ENCODE measurements at regions not wholly inside any gene's neighbourhood (a gene's known extent, or its start where the extent isn't known, plus 50 kb on each side); places are given as distances from the start of the nearest gene placed in this dataset.

DNA sequence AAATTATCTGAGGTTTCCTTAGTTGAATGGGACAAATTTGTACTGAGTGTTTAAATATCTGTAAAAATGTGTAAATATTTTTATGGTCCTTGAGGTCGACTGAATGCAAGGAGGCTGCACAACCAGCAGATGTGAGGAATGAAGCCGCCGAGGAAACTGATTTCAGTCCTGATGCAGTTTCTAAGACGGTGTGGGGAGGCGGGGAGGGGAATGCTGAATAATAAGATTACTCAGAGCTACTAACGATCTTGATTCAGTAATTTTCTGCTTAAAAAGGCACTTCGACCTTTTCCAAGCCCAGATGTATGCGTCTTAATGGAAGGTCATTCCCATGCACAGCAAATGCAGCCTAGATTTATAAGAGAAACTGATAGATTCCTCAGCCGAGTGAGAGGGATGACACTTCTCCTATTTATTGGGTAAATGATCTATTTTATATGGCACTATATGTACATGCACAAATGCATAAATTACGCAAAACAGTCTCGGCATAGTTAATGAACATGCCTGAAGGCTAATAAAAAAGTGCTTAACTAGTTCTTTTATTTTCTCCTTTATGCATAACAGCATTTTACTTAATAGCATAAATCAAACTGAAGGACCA lies 167.6 kb upstream of the PITRM1 start:
- Histone ChIP-seq H3K4me3 (replicated peaks in 1 of 4; ENCODE audit: control extremely low read depth in 1 of 4, insufficient read depth in 1 of 4, low read depth in 3 of 4, low read length in 4 of 4) (no peak overlapping the region), H3K4me2 (ENCODE audit: extremely low read depth, insufficient read depth, low read length) (no peak overlapping the region), H3K36me3 (ENCODE audit: control insufficient read depth, insufficient read depth, low read length) (no peaks in the 10 kb centered on the region), H3K9me3 (ENCODE audit: control insufficient read depth, insufficient read depth, low read depth, low read length) (no peaks in the 10 kb centered on the region), H3K9ac (ENCODE audit: insufficient read depth, low read length) (no peak overlapping the region), H3K27me3 (ENCODE audit: control insufficient read depth, insufficient read depth, low read length) (no peaks in the 10 kb centered on the region), H4K20me1 (ENCODE audit: control insufficient read depth, extremely low read depth, insufficient read depth, low read length) (no peaks in the 10 kb centered on the region), H3K4me1 (ENCODE audit: control insufficient read depth, extremely low read depth, insufficient read depth, low read length) (no peaks in the 10 kb centered on the region), H3K27ac (ENCODE audit: insufficient read depth, low read length) (no peak overlapping the region), H2AFZ (ENCODE audit: low read length) (no peak overlapping the region), H3K79me2 (ENCODE audit: control insufficient read depth, insufficient read depth, low read length) (no peaks in the 10 kb centered on the region)
- TF ChIP-seq, protein P1, sequence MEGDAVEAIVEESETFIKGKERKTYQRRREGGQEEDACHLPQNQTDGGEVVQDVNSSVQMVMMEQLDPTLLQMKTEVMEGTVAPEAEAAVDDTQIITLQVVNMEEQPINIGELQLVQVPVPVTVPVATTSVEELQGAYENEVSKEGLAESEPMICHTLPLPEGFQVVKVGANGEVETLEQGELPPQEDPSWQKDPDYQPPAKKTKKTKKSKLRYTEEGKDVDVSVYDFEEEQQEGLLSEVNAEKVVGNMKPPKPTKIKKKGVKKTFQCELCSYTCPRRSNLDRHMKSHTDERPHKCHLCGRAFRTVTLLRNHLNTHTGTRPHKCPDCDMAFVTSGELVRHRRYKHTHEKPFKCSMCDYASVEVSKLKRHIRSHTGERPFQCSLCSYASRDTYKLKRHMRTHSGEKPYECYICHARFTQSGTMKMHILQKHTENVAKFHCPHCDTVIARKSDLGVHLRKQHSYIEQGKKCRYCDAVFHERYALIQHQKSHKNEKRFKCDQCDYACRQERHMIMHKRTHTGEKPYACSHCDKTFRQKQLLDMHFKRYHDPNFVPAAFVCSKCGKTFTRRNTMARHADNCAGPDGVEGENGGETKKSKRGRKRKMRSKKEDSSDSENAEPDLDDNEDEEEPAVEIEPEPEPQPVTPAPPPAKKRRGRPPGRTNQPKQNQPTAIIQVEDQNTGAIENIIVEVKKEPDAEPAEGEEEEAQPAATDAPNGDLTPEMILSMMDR (conservative IDR thresholded peaks at IDR 0.05 in 1 of 2, IDR thresholded peaks at IDR 0.05 in 1 of 2; ENCODE audit: low read depth in 1 of 2, low read length in 2 of 2) = no peak
- no peak for TF ChIP-seq EZH2 (IDR thresholded peaks at IDR 0.05; ENCODE audit: low read length, missing control alignments)
- no peak for DNase-seq (ENCODE audit: low read depth in 2 of 2)

DNA sequence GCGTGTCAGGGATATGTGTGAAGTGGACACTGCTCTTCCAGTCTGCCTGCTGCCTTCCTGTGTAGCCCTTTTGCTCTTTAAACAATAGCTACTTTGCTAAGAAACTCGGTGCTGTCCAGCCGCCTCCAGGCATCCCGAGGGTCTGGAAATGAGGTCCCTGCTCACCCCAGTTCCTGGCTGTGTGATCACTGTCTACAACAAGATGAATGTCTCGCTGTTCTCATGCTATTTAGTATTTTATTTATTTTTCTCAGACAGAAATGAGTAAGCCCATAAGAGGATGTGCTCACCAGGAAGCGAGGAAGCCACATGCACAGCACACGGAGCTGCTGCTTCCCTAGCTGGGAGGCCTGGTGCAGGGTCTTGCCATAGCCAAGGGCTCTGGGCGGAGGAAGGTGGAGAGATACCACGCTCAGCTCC lies 167.0 kb upstream of the PITRM1 start:
- no peaks in the 10 kb centered on the region for H3K36me3 ChIP-seq (ENCODE audit: control insufficient read depth, insufficient read depth, low read length)
- H3K27ac ChIP-seq (ENCODE audit: insufficient read depth, low read length) = no peak overlapping the region
- no peaks in the 10 kb centered on the region for H4K20me1 ChIP-seq (ENCODE audit: control insufficient read depth, extremely low read depth, insufficient read depth, low read length)
- no peaks in the 10 kb centered on the region for H3K4me1 ChIP-seq (ENCODE audit: control insufficient read depth, extremely low read depth, insufficient read depth, low read length)
- H2AFZ ChIP-seq (ENCODE audit: low read length) = no peak overlapping the region
- DNase-seq (ENCODE audit: low read depth in 2 of 2) = peak in 1 of 2 donors; percentile 64
- no peak overlapping the region for H3K4me3 ChIP-seq (replicated peaks in 1 of 4; ENCODE audit: control extremely low read depth in 1 of 4, insufficient read depth in 1 of 4, low read depth in 3 of 4, low read length in 4 of 4)
- no peaks in the 10 kb centered on the region for H3K9me3 ChIP-seq (ENCODE audit: control insufficient read depth, insufficient read depth, low read depth, low read length)
- H3K4me2 ChIP-seq (ENCODE audit: extremely low read depth, insufficient read depth, low read length) = no peak overlapping the region
- H3K27me3 ChIP-seq (ENCODE audit: control insufficient read depth, insufficient read depth, low read length) = no peaks in the 10 kb centered on the region
- H3K9ac ChIP-seq (ENCODE audit: insufficient read depth, low read length) = no peak overlapping the region
- no peaks in the 10 kb centered on the region for H3K79me2 ChIP-seq (ENCODE audit: control insufficient read depth, insufficient read depth, low read length)
- no peak for TF ChIP-seq EZH2 (IDR thresholded peaks at IDR 0.05; ENCODE audit: low read length, missing control alignments)
- TF ChIP-seq, protein P1 (conservative IDR thresholded peaks at IDR 0.05 in 1 of 2, IDR thresholded peaks at IDR 0.05 in 1 of 2; ENCODE audit: low read depth in 1 of 2, low read length in 2 of 2) = no peak

DNA sequence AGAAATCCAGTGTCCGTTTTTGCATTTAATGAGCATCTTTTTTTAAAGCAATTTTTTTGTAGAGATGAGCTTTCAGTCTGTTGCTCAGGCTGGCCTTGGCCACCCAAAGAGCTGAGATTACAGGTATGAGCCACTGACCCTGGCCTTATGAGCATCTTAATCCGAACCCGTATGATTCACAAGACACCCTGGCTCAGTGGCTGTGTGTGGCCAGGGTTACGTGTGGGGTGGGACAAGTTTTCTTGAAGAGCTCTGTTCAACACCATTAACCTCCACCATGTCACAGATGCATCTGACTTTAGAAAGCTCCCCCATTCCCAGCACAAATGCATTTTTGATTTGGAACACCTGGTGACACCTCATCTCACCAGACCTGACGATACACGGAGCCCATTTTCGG lies 166.5 kb upstream of the PITRM1 start:
- Histone ChIP-seq H2AFZ (ENCODE audit: low read length) (no peak overlapping the region), H3K27ac (ENCODE audit: insufficient read depth, low read length) (no peak overlapping the region), H3K9ac (ENCODE audit: insufficient read depth, low read length) (no peak overlapping the region), H3K9me3 (ENCODE audit: control insufficient read depth, insufficient read depth, low read depth, low read length) (no peaks in the 10 kb centered on the region), H3K4me3 (replicated peaks in 1 of 4; ENCODE audit: control extremely low read depth in 1 of 4, insufficient read depth in 1 of 4, low read depth in 3 of 4, low read length in 4 of 4) (no peak overlapping the region), H3K36me3 (ENCODE audit: control insufficient read depth, insufficient read depth, low read length) (no peaks in the 10 kb centered on the region), H3K4me1 (ENCODE audit: control insufficient read depth, extremely low read depth, insufficient read depth, low read length) (no peaks in the 10 kb centered on the region), H3K79me2 (ENCODE audit: control insufficient read depth, insufficient read depth, low read length) (no peaks in the 10 kb centered on the region), H3K27me3 (ENCODE audit: control insufficient read depth, insufficient read depth, low read length) (no peaks in the 10 kb centered on the region), H4K20me1 (ENCODE audit: control insufficient read depth, extremely low read depth, insufficient read depth, low read length) (no peaks in the 10 kb centered on the region), H3K4me2 (ENCODE audit: extremely low read depth, insufficient read depth, low read length) (no peak overlapping the region)
- no peak for TF ChIP-seq EZH2 (IDR thresholded peaks at IDR 0.05; ENCODE audit: low read length, missing control alignments)
- TF ChIP-seq, protein P1 (conservative IDR thresholded peaks at IDR 0.05 in 1 of 2, IDR thresholded peaks at IDR 0.05 in 1 of 2; ENCODE audit: low read depth in 1 of 2, low read length in 2 of 2) = no peak
- DNase-seq (ENCODE audit: low read depth in 2 of 2) = no peak
